H1 (cell line): ENCODE measurements at regions not wholly inside any gene's neighbourhood (a gene's known extent, or its start where the extent isn't known, plus 50 kb on each side); places are given as distances from the start of the nearest gene placed in this dataset.

Experiments
- CTCF ChIA-PET: fragments of 300-600 bp; sonication (Branson Sonifier 250); formaldehyde crosslinking; loops from one replicate; lab custom pipeline; 2021; ENCODE audit not compliant: partially characterized antibody; lab: Charles Lee
- POLR2A ChIA-PET: fragments of 300-600 bp; sonication (Branson Sonifier 250); formaldehyde crosslinking; loops from one replicate; lab custom pipeline; 2021; ENCODE audit warnings: inconsistent platforms; ENCODE audit not compliant: partially characterized antibody; lab: Charles Lee
- DNase-seq, 2 experiments: peaks; one replicate each; pipeline versions ENCODE4 v3.0.0 to v3.0.0-alpha.2; 2010 to 2022; ENCODE audit warnings: low spot score in 2 of 2, low read depth in 1 of 2, mixed read lengths in 1 of 2
- FAIRE-seq: peaks from 2 replicates; lab custom pipeline; 2011; peaks lifted over from hg19 to GRCh38; lab: Jason Lieb, UNC
- H2AFZ ChIP-seq: 2 replicates; pipeline ENCODE4 v1.8.1; 2012; ENCODE audit warnings: low read length, inconsistent platforms
- H2AK5ac ChIP-seq: 2 replicates; pipeline ENCODE4 v1.6.1; 2013; ENCODE audit warnings: low read depth, low read length
- H2BK120ac ChIP-seq: replicated peaks from 2 replicates; pipeline ENCODE3; 2013; ENCODE audit warnings: low read depth, low read length, inconsistent platforms
- H2BK12ac ChIP-seq: 2 replicates; pipeline ENCODE4 v1.6.1; 2013; ENCODE audit warnings: low read depth, low read length
- H2BK15ac ChIP-seq: 2 replicates; pipeline ENCODE4 v1.6.1; 2013; ENCODE audit warnings: low read length
- H2BK20ac ChIP-seq: 2 replicates; pipeline ENCODE4 v1.6.1; 2013; ENCODE audit warnings: low read length
- H2BK5ac ChIP-seq: 2 replicates; pipeline ENCODE4 v1.6.1; 2013; ENCODE audit warnings: low read depth, low read length
- H3K14ac ChIP-seq: 2 replicates; pipeline ENCODE4 v1.6.1; 2013; ENCODE audit warnings: inconsistent platforms; ENCODE audit not compliant: insufficient read length
- H3K18ac ChIP-seq: 2 replicates; pipeline ENCODE4 v1.6.1; 2013; ENCODE audit warnings: low read length; ENCODE audit errors: extremely low read depth
- H3K23ac ChIP-seq: 2 replicates; pipeline ENCODE4 v1.6.1; 2013; ENCODE audit warnings: inconsistent platforms; ENCODE audit not compliant: insufficient read length
- H3K23me2 ChIP-seq: 2 replicates; pipeline ENCODE4 v1.6.1; 2013; ENCODE audit warnings: low read depth, low read length
- H3K27ac ChIP-seq: 2 replicates; pipeline ENCODE4 v1.6.1; 2011; ENCODE audit warnings: low read depth, low read length, inconsistent platforms
- H3K27me3 ChIP-seq, 4 experiments: replicated peaks in 1 of 4; 1 replicate in 1 of 4; 2 replicates in 3 of 4; pipeline versions ENCODE4 v1.6.1 to v1.8.1; 2011 to 2013; ENCODE audit warnings: low read length in 3 of 4, mild to moderate bottlenecking in 3 of 4, inconsistent platforms in 2 of 4, mixed read lengths in 2 of 4, moderate library complexity in 1 of 4; ENCODE audit not compliant: control insufficient read depth in 3 of 4, insufficient read depth in 3 of 4; ENCODE audit errors: extremely low read depth in 1 of 4
- H3K36me3 ChIP-seq, 4 experiments: 2 replicates each; pipeline versions ENCODE4 v1.6.1 to v1.8.1; 2011 to 2013; ENCODE audit warnings: mild to moderate bottlenecking in 4 of 4, low read length in 3 of 4, moderate library complexity in 2 of 4, control low read depth in 1 of 4, inconsistent platforms in 1 of 4; ENCODE audit not compliant: insufficient read depth in 4 of 4, control insufficient read depth in 2 of 4
- H3K4ac ChIP-seq: replicated peaks from 2 replicates; pipeline ENCODE3; 2013; ENCODE audit warnings: low read length, low read depth, mixed read lengths, inconsistent platforms; ENCODE audit not compliant: insufficient read length
- H3K4me1 ChIP-seq, 4 experiments: replicated peaks in 1 of 4; 1 replicate in 1 of 4; 2 replicates in 3 of 4; pipeline versions ENCODE4 v1.6.1 to v1.8.1; 2011 to 2013; ENCODE audit warnings: low read length in 3 of 4, inconsistent platforms in 2 of 4, mixed read lengths in 1 of 4; ENCODE audit not compliant: insufficient read depth in 4 of 4, control insufficient read depth in 3 of 4
- H3K4me2 ChIP-seq, 2 experiments: 2 replicates each; pipeline versions ENCODE4 v1.6.1 to v1.8.1; 2011 to 2013; ENCODE audit warnings: low read depth in 2 of 2, low read length in 2 of 2, control low read depth in 1 of 2, inconsistent platforms in 1 of 2, mild to moderate bottlenecking in 1 of 2; ENCODE audit not compliant: insufficient read depth in 1 of 2
- H3K4me3 ChIP-seq, 4 experiments: fragments of 200-600, 300-600 bp in 1 of 4; sonication (generic), shearing (Covaris generic), sonication (Bioruptor Twin) in 1 of 4; 2 replicates each; pipeline versions ENCODE4 v1.5.1 to v1.8.1; 2011 to 2016; ENCODE audit warnings: low read length in 4 of 4, low read depth in 3 of 4, control low read depth in 2 of 4, inconsistent platforms in 2 of 4, mild to moderate bottlenecking in 2 of 4, mixed read lengths in 1 of 4, moderate library complexity in 1 of 4; ENCODE audit not compliant: insufficient read depth in 2 of 4; ENCODE audit errors: extremely low read depth in 1 of 4
- H3K56ac ChIP-seq: replicated peaks from 2 replicates; pipeline ENCODE3; 2013; ENCODE audit warnings: low read depth, mild to moderate bottlenecking, mixed read lengths, low read length, inconsistent platforms; ENCODE audit not compliant: insufficient read length
- H3K79me1 ChIP-seq: 2 replicates; pipeline ENCODE4 v1.6.1; 2013; ENCODE audit warnings: low read depth, low read length, control low read depth
- H3K79me2 ChIP-seq, 2 experiments: 2 replicates each; pipeline versions ENCODE4 v1.6.1 to v1.8.1; 2012 to 2013; ENCODE audit warnings: low read length in 2 of 2, mild to moderate bottlenecking in 2 of 2, inconsistent platforms in 1 of 2; ENCODE audit not compliant: insufficient read depth in 2 of 2, control insufficient read depth in 1 of 2
- H3K9ac ChIP-seq, 4 experiments: replicated peaks in 1 of 4; 1 replicate in 1 of 4; 2 replicates in 3 of 4; pipeline versions ENCODE4 v1.6.1 to v1.8.1; 2011 to 2013; ENCODE audit warnings: low read depth in 3 of 4, low read length in 3 of 4, control low read depth in 2 of 4, mild to moderate bottlenecking in 2 of 4, moderate library complexity in 2 of 4, inconsistent platforms in 1 of 4; ENCODE audit errors: extremely low read depth in 1 of 4
- H3K9me3 ChIP-seq, 2 experiments: 2 replicates each; pipeline versions ENCODE4 v1.6.1 to v1.8.1; 2012 to 2013; ENCODE audit warnings: mild to moderate bottlenecking in 2 of 2, moderate library complexity in 2 of 2, control low read depth in 1 of 2, inconsistent platforms in 1 of 2, low read depth in 1 of 2, low read length in 1 of 2, mixed read lengths in 1 of 2; ENCODE audit not compliant: insufficient read depth in 2 of 2
- H4K20me1 ChIP-seq, 2 experiments: replicated peaks in 1 of 2; 2 replicates each; pipeline versions ENCODE3 to v1.8.1; 2011 to 2013; ENCODE audit warnings: inconsistent platforms in 2 of 2, low read length in 2 of 2, mild to moderate bottlenecking in 1 of 2; ENCODE audit not compliant: insufficient read depth in 2 of 2, control insufficient read depth in 1 of 2
- H4K5ac ChIP-seq: 2 replicates; pipeline ENCODE4 v1.6.1; 2013; ENCODE audit warnings: low read length, low read depth, mixed read lengths, inconsistent platforms; ENCODE audit not compliant: insufficient read length
- H4K8ac ChIP-seq: 2 replicates; pipeline ENCODE4 v1.8.0; 2013; ENCODE audit warnings: mild to moderate bottlenecking, moderate library complexity, low read length, inconsistent platforms; ENCODE audit not compliant: insufficient read depth; ENCODE audit errors: extremely low read depth
- H4K91ac ChIP-seq: replicated peaks from 2 replicates; pipeline ENCODE3; 2013; ENCODE audit warnings: low read length, mixed read lengths, inconsistent platforms; ENCODE audit not compliant: insufficient read length
- POLR2AphosphoS5 ChIP-seq: IDR thresholded peaks from 2 replicates; pipeline ENCODE4 v1.6.1; 2011; ENCODE audit warnings: low read depth, low read length
- TAF7 ChIP-seq: optimal IDR thresholded peaks from 2 replicates; pipeline ENCODE3; 2011; ENCODE audit warnings: low read depth, mild to moderate bottlenecking, inconsistent platforms, low read length, moderate library complexity, borderline replicate concordance
- WGBS, 2 experiments: shearing (Covaris generic) in 1 of 2; methylation state at CpG; one replicate each; pipeline versions ENCODE4 v1.1.6 to v1.1.7; 2013 to 2015; ENCODE audit warnings: low lambda C conversion rate in 2 of 2, mixed read lengths in 2 of 2, inconsistent platforms in 1 of 2, low coverage in 1 of 2, missing lambda C conversion rate in 1 of 2; ENCODE audit not compliant: insufficient replicate concordance in 2 of 2, insufficient coverage in 1 of 2, insufficient read length in 1 of 2; ENCODE audit errors: extremely low coverage in 1 of 2, missing lambda C conversion rate in 1 of 2; 5-methylcytosine and 5-hydroxymethylcytosine counted together

GRCh38 chr9:74095925-74096324 lies 401.2 kb upstream of the RORB start:
- no peaks in the 10 kb centered on the region for H3K79me1 ChIP-seq
- no peak overlapping the region for H3K56ac ChIP-seq
- H3K9ac ChIP-seq, result no peak overlapping the region
- no peak overlapping the region for H3K18ac ChIP-seq
- DNase-seq, result no peak
- FAIRE-seq, result no peak
- H3K27me3 ChIP-seq, result no peaks in the 10 kb centered on the region
- no peak overlapping the region for H3K23ac ChIP-seq
- peaks cover 0 to 8% (median 3%) of the 10 kb centered on the region in 4 experiments; a peak in 5 of 7 replicates for H3K4me1 ChIP-seq
- H3K36me3 ChIP-seq, result peaks cover 0 to 81% (median 29%) of the 10 kb centered on the region in 4 experiments; a peak in 6 of 8 replicates
- H2AFZ ChIP-seq, result no peak overlapping the region
- 93% methylated on average over 2 of the region's 2 CpGs; no CpG with 5 or more reads in 1 of the 2 experiments for WGBS, 2 experiments
- H3K4ac ChIP-seq, result no peak overlapping the region
- H2BK20ac ChIP-seq, result no peak overlapping the region
- CTCF ChIA-PET, result interaction anchor here (1.2 kb wide), 1 partner anchor 12 kb away, joined by 3 read pairs; no protein-coding TSS in a partner anchor
- TF ChIP-seq TAF7, result no peak
- peak; percentile 85 for TF ChIP-seq POLR2AphosphoS5
- H2BK5ac ChIP-seq, result no peak overlapping the region
- H2AK5ac ChIP-seq, result no peak overlapping the region
- no peak overlapping the region for H4K5ac ChIP-seq
- H3K23me2 ChIP-seq, result no peaks in the 10 kb centered on the region
- H3K4me2 ChIP-seq, result no peak overlapping the region
- no peak overlapping the region for H2BK15ac ChIP-seq
- peaks cover 0 to 11% of the 10 kb centered on the region in 2 experiments; a peak in 2 of 4 replicates for H3K79me2 ChIP-seq
- no peaks in the 10 kb centered on the region for H4K20me1 ChIP-seq
- no peak overlapping the region for H2BK120ac ChIP-seq
- H4K91ac ChIP-seq, result no peak overlapping the region
- no peak overlapping the region for H4K8ac ChIP-seq
- H3K14ac ChIP-seq, result no peak overlapping the region
- H3K9me3 ChIP-seq, result peaks cover 10 to 18% of the 10 kb centered on the region in 2 experiments; a peak in 3 of 4 replicates
- no peak overlapping the region for H3K27ac ChIP-seq
- H3K4me3 ChIP-seq, result no peak overlapping the region
- POLR2A ChIA-PET, result interaction anchor here (1.2 to 2.4 kb wide), 3 partner anchors 8 to 12 kb away, joined by 3 to 8 read pairs (median 4); no protein-coding TSS in a partner anchor
- H2BK12ac ChIP-seq, result no peak overlapping the region
